Coronary artery (tissue), 2 donors: ENCODE measurements at regions not wholly inside any gene's neighbourhood (a gene's known extent, or its start where the extent isn't known, plus 50 kb on each side); places are given as distances from the start of the nearest gene placed in this dataset.

Source experiments
- DNase-seq: peaks from one replicate; pipeline ENCODE4 v3.0.0-alpha.2; 2017; ENCODE audit warnings: low spot score
- H3K27ac ChIP-seq, 2 donors: fragments of 200-600 bp; sonication (generic); one replicate each; pipeline ENCODE4 v1.5.1; 2016 to 2019
- H3K4me3 ChIP-seq: fragments of 200-600 bp; sonication (generic); 2 replicates; pipeline ENCODE4 v1.5.1; 2016; ENCODE audit warnings: mild to moderate bottlenecking, moderate library complexity
- TF ChIP-seq, protein P1 (sequence below): fragments of 200-600 bp; sonication (generic); IDR thresholded peaks from one replicate; pipeline ENCODE4 v1.5.1; 2019; ENCODE audit warnings: antibody characterized with exemption

DNA sequence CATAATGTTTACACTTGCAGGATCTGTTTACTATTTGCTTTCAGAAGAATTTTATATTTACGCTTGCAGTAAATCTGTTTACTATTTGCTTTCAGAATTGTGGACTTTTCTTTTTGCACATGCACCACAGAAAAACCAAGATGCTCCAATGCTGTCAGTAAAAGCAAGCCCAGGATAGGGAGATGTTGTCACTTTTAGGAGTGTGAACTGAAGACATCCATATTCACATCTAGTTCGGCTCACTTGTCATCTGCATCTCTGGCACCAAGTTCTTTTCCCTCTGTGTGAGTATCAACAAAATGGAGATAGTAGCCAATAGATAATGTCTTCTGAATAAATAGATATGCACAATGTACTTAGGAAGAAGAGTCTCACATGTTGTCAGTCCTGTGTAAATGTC is 109.3 kb upstream of the MXRA5 start:
- Histone ChIP-seq H3K4me3 (no peak overlapping the region), H3K27ac (no peak overlapping the region)
- TF ChIP-seq, protein P1, sequence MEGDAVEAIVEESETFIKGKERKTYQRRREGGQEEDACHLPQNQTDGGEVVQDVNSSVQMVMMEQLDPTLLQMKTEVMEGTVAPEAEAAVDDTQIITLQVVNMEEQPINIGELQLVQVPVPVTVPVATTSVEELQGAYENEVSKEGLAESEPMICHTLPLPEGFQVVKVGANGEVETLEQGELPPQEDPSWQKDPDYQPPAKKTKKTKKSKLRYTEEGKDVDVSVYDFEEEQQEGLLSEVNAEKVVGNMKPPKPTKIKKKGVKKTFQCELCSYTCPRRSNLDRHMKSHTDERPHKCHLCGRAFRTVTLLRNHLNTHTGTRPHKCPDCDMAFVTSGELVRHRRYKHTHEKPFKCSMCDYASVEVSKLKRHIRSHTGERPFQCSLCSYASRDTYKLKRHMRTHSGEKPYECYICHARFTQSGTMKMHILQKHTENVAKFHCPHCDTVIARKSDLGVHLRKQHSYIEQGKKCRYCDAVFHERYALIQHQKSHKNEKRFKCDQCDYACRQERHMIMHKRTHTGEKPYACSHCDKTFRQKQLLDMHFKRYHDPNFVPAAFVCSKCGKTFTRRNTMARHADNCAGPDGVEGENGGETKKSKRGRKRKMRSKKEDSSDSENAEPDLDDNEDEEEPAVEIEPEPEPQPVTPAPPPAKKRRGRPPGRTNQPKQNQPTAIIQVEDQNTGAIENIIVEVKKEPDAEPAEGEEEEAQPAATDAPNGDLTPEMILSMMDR: no peak
- no peak for DNase-seq

DNA sequence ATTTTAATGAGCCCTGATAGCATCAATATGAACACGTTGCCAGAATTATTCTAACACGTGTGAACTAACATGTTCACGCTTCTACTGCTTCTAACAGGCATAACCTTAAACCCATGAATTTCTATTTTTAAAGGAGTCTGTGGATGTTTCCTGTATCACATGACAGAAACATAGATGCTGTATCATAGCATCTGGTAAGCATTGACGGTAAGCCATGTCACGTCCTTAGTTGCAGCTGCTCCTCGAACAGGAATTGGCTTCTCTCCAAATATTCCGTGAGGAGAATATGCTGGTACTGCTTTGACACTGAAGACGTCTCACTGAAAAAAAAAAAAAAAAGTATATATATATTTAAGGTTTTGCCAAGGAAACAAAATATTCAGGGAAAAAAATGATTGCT is 105.1 kb upstream of the MXRA5 start:
- H3K4me3 ChIP-seq: no peak overlapping the region
- TF ChIP-seq, protein P1: no peak
- no peak overlapping the region for H3K27ac ChIP-seq
- no peak for DNase-seq

GRCh38 chrX:3450881-3451570 is 104.6 kb upstream of the MXRA5 start:
- DNase-seq: no peak
- H3K4me3 ChIP-seq: no peak overlapping the region
- no peak overlapping the region for H3K27ac ChIP-seq
- TF ChIP-seq, protein P1: no peak

GRCh38 chrX:3449287-3449686 is 102.8 kb upstream of the MXRA5 start:
- DNase-seq: no peak
- no peak overlapping the region for H3K27ac ChIP-seq
- TF ChIP-seq, protein P1: no peak
- H3K4me3 ChIP-seq: no peak overlapping the region

- Histone ChIP-seq H3K27ac (no peak overlapping the region), H3K4me3 (no peak overlapping the region)
- TF ChIP-seq, protein P1: no peak
- DNase-seq: no peak
These were observed 102.1 kb upstream of the MXRA5 start for GRCh38 chrX:3448563-3448962.

- Histone ChIP-seq H3K4me3 (no peak overlapping the region), H3K27ac (no peak overlapping the region)
- TF ChIP-seq, protein P1: no peak
- DNase-seq: no peak
These were observed 99.5 kb upstream of the MXRA5 start for GRCh38 chrX:3445806-3446490.

DNA sequence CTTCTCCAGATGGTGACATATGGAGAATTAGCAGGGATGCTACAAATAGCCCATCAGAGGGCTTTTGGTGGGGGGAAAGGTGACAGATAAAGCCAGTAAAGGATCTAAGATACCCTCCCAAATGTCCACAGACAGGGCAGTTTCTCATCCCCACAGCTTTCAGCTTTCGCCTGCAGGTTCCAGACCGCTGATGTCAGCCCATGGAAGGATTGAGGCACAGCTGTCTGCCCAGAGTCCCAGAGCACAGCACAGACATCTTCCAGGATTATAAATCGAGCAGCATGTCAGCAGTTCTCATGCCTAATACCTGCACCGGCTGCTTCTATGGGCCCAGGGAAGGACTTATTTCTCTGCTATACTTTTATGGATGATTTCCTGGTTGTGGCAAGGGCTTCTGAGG is 96.7 kb upstream of the MXRA5 start:
- H3K27ac ChIP-seq: no peak overlapping the region
- DNase-seq: no peak
- TF ChIP-seq, protein P1: no peak
- H3K4me3 ChIP-seq: no peak overlapping the region
